ENCODE measurements at regions not wholly inside any gene's neighbourhood (a gene's known extent, or its start where the extent isn't known, plus 50 kb on each side); places are given as distances from the start of the nearest gene placed in this dataset.

- Histone ChIP-seq H3K27ac (ENCODE audit: low read depth in 1 of 2, low read length in 1 of 2) (no peak overlapping the region), H3K4me3 (ENCODE audit: low read length in 2 of 2) (no peak overlapping the region), H3K36me3 (ENCODE audit: control insufficient read depth in 2 of 2, insufficient read depth in 2 of 2, low read length in 1 of 2) (no peaks in the 10 kb centered on the region), H3K9me3 (ENCODE audit: control insufficient read depth in 2 of 2, insufficient read depth in 1 of 2, low read length in 1 of 2) (no peaks in the 10 kb centered on the region), H3K27me3 (ENCODE audit: control insufficient read depth in 2 of 2, insufficient read depth in 1 of 2, low read length in 1 of 2) (no peaks in the 10 kb centered on the region), H3K4me1 (ENCODE audit: control insufficient read depth in 2 of 2, insufficient read depth in 2 of 2, low read length in 2 of 2) (no peaks in the 10 kb centered on the region)
- no peak for DNase-seq (ENCODE audit: low read depth in 6 of 9, low spot score in 9 of 9)
- 94% methylated on average over 1 of the region's 1 CpG for WGBS
Measured at GRCh38 chr3:117809186-117810081, 1099.9 kb downstream of the TUSC7 start.

GRCh38 chr3:117811786-117812185 is 1102.2 kb downstream of the TUSC7 start:
- no peak overlapping the region for H3K4me3 ChIP-seq (ENCODE audit: low read length in 2 of 2)

GRCh38 chr3:117814975-117815374 is 1105.4 kb downstream of the TUSC7 start:
- no peak overlapping the region for H3K27ac ChIP-seq (ENCODE audit: low read depth in 1 of 2, low read length in 1 of 2)
- H3K36me3 ChIP-seq (ENCODE audit: control insufficient read depth in 2 of 2, insufficient read depth in 2 of 2, low read length in 1 of 2) = no peaks in the 10 kb centered on the region
- H3K4me1 ChIP-seq (ENCODE audit: control insufficient read depth in 2 of 2, insufficient read depth in 2 of 2, low read length in 2 of 2) = no peaks in the 10 kb centered on the region
- DNase-seq (ENCODE audit: low read depth in 6 of 9, low spot score in 9 of 9) = no peak
- 87% methylated on average over 2 of the region's 2 CpGs for WGBS
- no peak overlapping the region for H3K4me3 ChIP-seq (ENCODE audit: low read length in 2 of 2)
- no peaks in the 10 kb centered on the region for H3K9me3 ChIP-seq (ENCODE audit: control insufficient read depth in 2 of 2, insufficient read depth in 1 of 2, low read length in 1 of 2)
- no peaks in the 10 kb centered on the region for H3K27me3 ChIP-seq (ENCODE audit: control insufficient read depth in 2 of 2, insufficient read depth in 1 of 2, low read length in 1 of 2)

More at GRCh38 chr3:117811786-117812185, 1102.2 kb downstream of the TUSC7 start:
- Histone ChIP-seq H3K27me3 (ENCODE audit: control insufficient read depth in 2 of 2, insufficient read depth in 1 of 2, low read length in 1 of 2) (no peaks in the 10 kb centered on the region), H3K4me1 (ENCODE audit: control insufficient read depth in 2 of 2, insufficient read depth in 2 of 2, low read length in 2 of 2) (no peaks in the 10 kb centered on the region), H3K9me3 (ENCODE audit: control insufficient read depth in 2 of 2, insufficient read depth in 1 of 2, low read length in 1 of 2) (no peaks in the 10 kb centered on the region), H3K36me3 (ENCODE audit: control insufficient read depth in 2 of 2, insufficient read depth in 2 of 2, low read length in 1 of 2) (no peaks in the 10 kb centered on the region), H3K27ac (ENCODE audit: low read depth in 1 of 2, low read length in 1 of 2) (no peak overlapping the region)
- 93% methylated on average over 2 of the region's 2 CpGs for WGBS
- DNase-seq (ENCODE audit: low read depth in 6 of 9, low spot score in 9 of 9) = no peak

GRCh38 chr3:117817103-117817502 is 1107.5 kb downstream of the TUSC7 start:
- WGBS = 96% methylated on average over 2 of the region's 2 CpGs
- no peaks in the 10 kb centered on the region for H3K27me3 ChIP-seq (ENCODE audit: control insufficient read depth in 2 of 2, insufficient read depth in 1 of 2, low read length in 1 of 2)
- H3K4me3 ChIP-seq (ENCODE audit: low read length in 2 of 2) = no peak overlapping the region
- H3K27ac ChIP-seq (ENCODE audit: low read depth in 1 of 2, low read length in 1 of 2) = no peak overlapping the region
- H3K36me3 ChIP-seq (ENCODE audit: control insufficient read depth in 2 of 2, insufficient read depth in 2 of 2, low read length in 1 of 2) = no peaks in the 10 kb centered on the region
- no peaks in the 10 kb centered on the region for H3K4me1 ChIP-seq (ENCODE audit: control insufficient read depth in 2 of 2, insufficient read depth in 2 of 2, low read length in 2 of 2)
- DNase-seq (ENCODE audit: low read depth in 6 of 9, low spot score in 9 of 9) = no peak
- no peaks in the 10 kb centered on the region for H3K9me3 ChIP-seq (ENCODE audit: control insufficient read depth in 2 of 2, insufficient read depth in 1 of 2, low read length in 1 of 2)

- no peaks in the 10 kb centered on the region for H3K9me3 ChIP-seq (ENCODE audit: control insufficient read depth in 2 of 2, insufficient read depth in 1 of 2, low read length in 1 of 2)
- no peaks in the 10 kb centered on the region for H3K36me3 ChIP-seq (ENCODE audit: control insufficient read depth in 2 of 2, insufficient read depth in 2 of 2, low read length in 1 of 2)
- no peak overlapping the region for H3K4me3 ChIP-seq (ENCODE audit: low read length in 2 of 2)
- H3K4me1 ChIP-seq (ENCODE audit: control insufficient read depth in 2 of 2, insufficient read depth in 2 of 2, low read length in 2 of 2) = no peaks in the 10 kb centered on the region
- 93% methylated on average over 1 of the region's 1 CpG for WGBS
- H3K27ac ChIP-seq (ENCODE audit: low read depth in 1 of 2, low read length in 1 of 2) = no peak overlapping the region
- DNase-seq (ENCODE audit: low read depth in 6 of 9, low spot score in 9 of 9) = no peak
- H3K27me3 ChIP-seq (ENCODE audit: control insufficient read depth in 2 of 2, insufficient read depth in 1 of 2, low read length in 1 of 2) = no peaks in the 10 kb centered on the region
Measured at GRCh38 chr3:117818592-117818991, 1109.0 kb downstream of the TUSC7 start.

- no peaks in the 10 kb centered on the region for H3K36me3 ChIP-seq (ENCODE audit: control insufficient read depth in 2 of 2, insufficient read depth in 2 of 2, low read length in 1 of 2)
- WGBS = 88% methylated on average over 3 of the region's 3 CpGs
- H3K4me1 ChIP-seq (ENCODE audit: control insufficient read depth in 2 of 2, insufficient read depth in 2 of 2, low read length in 2 of 2) = no peaks in the 10 kb centered on the region
- H3K9me3 ChIP-seq (ENCODE audit: control insufficient read depth in 2 of 2, insufficient read depth in 1 of 2, low read length in 1 of 2) = no peaks in the 10 kb centered on the region
- no peak overlapping the region for H3K4me3 ChIP-seq (ENCODE audit: low read length in 2 of 2)
- DNase-seq (ENCODE audit: low read depth in 6 of 9, low spot score in 9 of 9) = no peak
- no peak overlapping the region for H3K27ac ChIP-seq (ENCODE audit: low read depth in 1 of 2, low read length in 1 of 2)
- no peaks in the 10 kb centered on the region for H3K27me3 ChIP-seq (ENCODE audit: control insufficient read depth in 2 of 2, insufficient read depth in 1 of 2, low read length in 1 of 2)
Measured at GRCh38 chr3:117820658-117821299, 1111.2 kb downstream of the TUSC7 start.

- 97% methylated on average over 1 of the region's 1 CpG for WGBS
- DNase-seq (ENCODE audit: low read depth in 6 of 9, low spot score in 9 of 9) = no peak
Measured at GRCh38 chr3:117822416-117822815, 1112.8 kb downstream of the TUSC7 start.

GRCh38 chr3:117836296-117836695 is 1126.7 kb downstream of the TUSC7 start:
- H3K27ac ChIP-seq (ENCODE audit: low read depth in 1 of 2, low read length in 1 of 2) = no peak overlapping the region
- no peaks in the 10 kb centered on the region for H3K4me1 ChIP-seq (ENCODE audit: control insufficient read depth in 2 of 2, insufficient read depth in 2 of 2, low read length in 2 of 2)
- no peak overlapping the region for H3K4me3 ChIP-seq (ENCODE audit: low read length in 2 of 2)
- H3K9me3 ChIP-seq (ENCODE audit: control insufficient read depth in 2 of 2, insufficient read depth in 1 of 2, low read length in 1 of 2) = no peaks in the 10 kb centered on the region
- no peak for DNase-seq (ENCODE audit: low read depth in 6 of 9, low spot score in 9 of 9)
- no peaks in the 10 kb centered on the region for H3K36me3 ChIP-seq (ENCODE audit: control insufficient read depth in 2 of 2, insufficient read depth in 2 of 2, low read length in 1 of 2)
- WGBS = 82% methylated on average over 1 of the region's 1 CpG
- no peaks in the 10 kb centered on the region for H3K27me3 ChIP-seq (ENCODE audit: control insufficient read depth in 2 of 2, insufficient read depth in 1 of 2, low read length in 1 of 2)

More at GRCh38 chr3:117822416-117822815, 1112.8 kb downstream of the TUSC7 start:
- Histone ChIP-seq H3K36me3 (ENCODE audit: control insufficient read depth in 2 of 2, insufficient read depth in 2 of 2, low read length in 1 of 2) (no peaks in the 10 kb centered on the region), H3K4me3 (ENCODE audit: low read length in 2 of 2) (no peak overlapping the region), H3K4me1 (ENCODE audit: control insufficient read depth in 2 of 2, insufficient read depth in 2 of 2, low read length in 2 of 2) (no peaks in the 10 kb centered on the region), H3K27me3 (ENCODE audit: control insufficient read depth in 2 of 2, insufficient read depth in 1 of 2, low read length in 1 of 2) (no peaks in the 10 kb centered on the region), H3K27ac (ENCODE audit: low read depth in 1 of 2, low read length in 1 of 2) (no peak overlapping the region), H3K9me3 (ENCODE audit: control insufficient read depth in 2 of 2, insufficient read depth in 1 of 2, low read length in 1 of 2) (no peaks in the 10 kb centered on the region)

GRCh38 chr3:117837391-117837790 is 1127.8 kb downstream of the TUSC7 start:
- no peaks in the 10 kb centered on the region for H3K36me3 ChIP-seq (ENCODE audit: control insufficient read depth in 2 of 2, insufficient read depth in 2 of 2, low read length in 1 of 2)
- H3K4me1 ChIP-seq (ENCODE audit: control insufficient read depth in 2 of 2, insufficient read depth in 2 of 2, low read length in 2 of 2) = no peaks in the 10 kb centered on the region
- DNase-seq (ENCODE audit: low read depth in 6 of 9, low spot score in 9 of 9) = no peak
- H3K4me3 ChIP-seq (ENCODE audit: low read length in 2 of 2) = no peak overlapping the region
- WGBS = 84% methylated on average over 1 of the region's 1 CpG
- no peaks in the 10 kb centered on the region for H3K9me3 ChIP-seq (ENCODE audit: control insufficient read depth in 2 of 2, insufficient read depth in 1 of 2, low read length in 1 of 2)
- H3K27ac ChIP-seq (ENCODE audit: low read depth in 1 of 2, low read length in 1 of 2) = no peak overlapping the region
- H3K27me3 ChIP-seq (ENCODE audit: control insufficient read depth in 2 of 2, insufficient read depth in 1 of 2, low read length in 1 of 2) = no peaks in the 10 kb centered on the region
